Spleen (tissue), 7 donors: ENCODE measurements at regions not wholly inside any gene's neighbourhood (a gene's known extent, or its start where the extent isn't known, plus 50 kb on each side); places are given as distances from the start of the nearest gene placed in this dataset.

Source experiments
- CTCF ChIP-seq, 11 experiments: fragments of 200-600 bp in 7 of 11; fragments of 450-650 bp in 4 of 11; sonication (generic) in 4 of 11; IDR thresholded peaks in 8 of 11; conservative IDR thresholded peaks in 3 of 11; 1 replicate in 7 of 11; 2 replicates in 4 of 11; pipeline versions ENCODE4 v1.4.0 to v1.8.0; 2016 to 2021; ENCODE audit warnings: antibody characterized with exemption in 11 of 11, inconsistent platforms in 4 of 11, mild to moderate bottlenecking in 1 of 11
- POLR2A ChIP-seq, 3 donors: fragments of 450-650 bp; IDR thresholded peaks; one replicate each; pipeline ENCODE4 v1.5.1; 2017; ENCODE audit warnings: antibody characterized with exemption in 3 of 3, mild to moderate bottlenecking in 1 of 3
- POLR2AphosphoS5 ChIP-seq, 3 donors: sonication (generic); formaldehyde crosslinking; IDR thresholded peaks; one replicate each; pipeline ENCODE4 v1.5.1; 2017; ENCODE audit warnings: antibody characterized with exemption in 3 of 3
- donor health status: DM: no; HTN: no; CAD: no; lungs with moderate emphysema.
- donor health status: DM: no; HTN: no; CAD: no.
- donor health status: DM: no; HTN: no; CAD: no.

- TF ChIP-seq CTCF (IDR thresholded peaks at IDR 0.05 in 8 of 11, conservative IDR thresholded peaks at IDR 0.05 in 3 of 11) (no peak), POLR2A (IDR thresholded peaks at IDR 0.05) (no peak), POLR2AphosphoS5 (IDR thresholded peaks at IDR 0.05) (no peak)
These were observed 81.0 kb upstream of the HUWE1 start for GRCh38 chrX:53767544-53767943.
